ENCODE measurements at regions not wholly inside any gene's neighbourhood (a gene's known extent, or its start where the extent isn't known, plus 50 kb on each side); places are given as distances from the start of the nearest gene placed in this dataset.

GRCh38 chr3:72547183-72547582, 301.1 kb downstream of the SHQ1 start:
- TF ChIP-seq CTCF (IDR thresholded peaks at IDR 0.05; ENCODE audit: poor library complexity) (no peak), EZH2 (IDR thresholded peaks at IDR 0.05; ENCODE audit: borderline replicate concordance) (no peak), EZH2phosphoT487 (IDR thresholded peaks at IDR 0.05; ENCODE audit: low read depth, severe bottlenecking, unreplicated experiment) (no peak)

Data from hepatocyte (in vitro differentiated cells).